HepG2 (cell line): ENCODE measurements at regions not wholly inside any gene's neighbourhood (a gene's known extent, or its start where the extent isn't known, plus 50 kb on each side); places are given as distances from the start of the nearest gene placed in this dataset.

Source experiments
- ATAC-seq: fragments of 200-7000 bp; cut with Tn5 transposase; 3 replicates; pipeline ENCODE4 v1.9.1; 2020; ENCODE audit warnings: mild to moderate bottlenecking, moderate library complexity
- BruUV-seq: library from RNA; stranded (reverse); fragments of 400-500 nt; replicated peaks from 2 replicates; lab custom pipeline; 2021; lab: Mats Ljungman, UMichigan
- CTCF ChIA-PET: fragments of 300-600 bp; formaldehyde crosslinking; extraction: SDS; loops from one replicate; lab custom pipeline; 2021; ENCODE audit warnings: low total read pairs, inconsistent platforms, low intra/inter-chr PET ratio; lab: Yijun Ruan, JAX
- POLR2A ChIA-PET: fragments of 350-600 bp; sonication (Branson Sonifier 250); formaldehyde crosslinking; loops from one replicate; lab custom pipeline; 2020; ENCODE audit warnings: antibody characterized with exemption, inconsistent platforms; lab: Yijun Ruan, JAX
- DNase-seq: peaks from one replicate; pipeline ENCODE4 v3.0.0-alpha.2; 2015; ENCODE audit warnings: low spot score
- FAIRE-seq: peaks from 3 replicates; lab custom pipeline; 2011; peaks lifted over from hg19 to GRCh38; lab: Jason Lieb, UNC
- H2AFZ ChIP-seq: one replicate; pipeline ENCODE4 v1.6.1; 2011; ENCODE audit warnings: low read length, inconsistent platforms
- H3K27ac ChIP-seq: fragments of 300-600 bp; 3 replicates; pipeline ENCODE4 v1.8.0; 2011; ENCODE audit warnings: mixed run types, mild to moderate bottlenecking, mixed read lengths, low read length, inconsistent platforms; ENCODE audit not compliant: insufficient read depth; ENCODE audit errors: extremely low read length
- H3K27me3 ChIP-seq, 2 experiments: fragments of 200-600 bp in 1 of 2; 2 replicates in 1 of 2; 3 replicates in 1 of 2; pipeline versions ENCODE4 v1.6.0 to v1.8.0; 2011; ENCODE audit warnings: low read length in 2 of 2, mild to moderate bottlenecking in 2 of 2, moderate library complexity in 2 of 2, inconsistent platforms in 1 of 2; ENCODE audit not compliant: insufficient read depth in 2 of 2, control insufficient read depth in 1 of 2
- H3K36me3 ChIP-seq, 2 experiments: fragments of 200-600 bp in 1 of 2; replicated peaks in 1 of 2; 2 replicates in 1 of 2; 3 replicates in 1 of 2; pipeline versions ENCODE4 v1.5.1 to v1.8.0; 2011; ENCODE audit warnings: low read length in 2 of 2, inconsistent platforms in 1 of 2; ENCODE audit not compliant: insufficient read depth in 2 of 2, control insufficient read depth in 1 of 2
- H3K4me1 ChIP-seq: 2 replicates; pipeline ENCODE4 v1.5.1; 2012; ENCODE audit warnings: low read length, inconsistent platforms; ENCODE audit not compliant: insufficient read depth
- H3K4me2 ChIP-seq: 2 replicates; pipeline ENCODE4 v1.6.0; 2011; ENCODE audit warnings: low read depth, low read length, inconsistent platforms
- H3K4me3 ChIP-seq, 3 experiments: fragments of 200-600 bp in 1 of 3; sonication (generic), shearing (Covaris generic) in 1 of 3; replicated peaks in 1 of 3; 2 replicates each; pipeline ENCODE4 v1.5.1; 2011 to 2016; ENCODE audit warnings: low read length in 3 of 3, inconsistent platforms in 2 of 3, low read depth in 2 of 3, mild to moderate bottlenecking in 2 of 3, control low read depth in 1 of 3, mixed read lengths in 1 of 3; ENCODE audit not compliant: insufficient read depth in 1 of 3
- H3K79me2 ChIP-seq: one replicate; pipeline ENCODE4 v1.6.1; 2011; ENCODE audit warnings: low read length, inconsistent platforms; ENCODE audit not compliant: insufficient read depth
- H3K9ac ChIP-seq: 2 replicates; pipeline ENCODE4 v1.6.0; 2011; ENCODE audit warnings: mild to moderate bottlenecking, low read depth, low read length, inconsistent platforms; ENCODE audit not compliant: insufficient read depth
- H3K9me3 ChIP-seq: 2 replicates; pipeline ENCODE4 v1.5.1; 2012; ENCODE audit warnings: mild to moderate bottlenecking, low read length
- H4K20me1 ChIP-seq: 2 replicates; pipeline ENCODE4 v1.6.0; 2011; ENCODE audit warnings: inconsistent platforms, mild to moderate bottlenecking, low read length, moderate library complexity; ENCODE audit not compliant: insufficient read depth
- CBFB ChIP-seq: sonication (generic); formaldehyde crosslinking; IDR thresholded peaks from 2 replicates; pipeline ENCODE4 v1.4.0; 2020; ENCODE audit warnings: missing genetic modification reagents
- NKX3-1 ChIP-seq: sonication (generic); formaldehyde crosslinking; IDR thresholded peaks from 2 replicates; pipeline ENCODE4 v1.5.0; 2020; ENCODE audit warnings: missing genetic modification reagents
- NRL ChIP-seq: sonication (generic); formaldehyde crosslinking; IDR thresholded peaks from 2 replicates; pipeline ENCODE4 v1.5.0; 2020; ENCODE audit warnings: missing genetic modification reagents, mild to moderate bottlenecking, moderate library complexity, borderline replicate concordance
- RAD51 ChIP-seq: fragments of 450-650 bp; IDR thresholded peaks from 2 replicates; pipeline ENCODE4 v1.6.1; 2016; ENCODE audit warnings: borderline replicate concordance
- ZBTB7A ChIP-seq: sonication (generic); formaldehyde crosslinking; IDR thresholded peaks from 2 replicates; pipeline ENCODE4 v1.8.0; 2022; ENCODE audit warnings: mild to moderate bottlenecking, missing genetic modification reagents
- ZNF230 ChIP-seq: sonication (generic); formaldehyde crosslinking; IDR thresholded peaks from 2 replicates; pipeline ENCODE4 v1.4.0; 2020; ENCODE audit warnings: mild to moderate bottlenecking, missing genetic modification reagents
- ZNF251 ChIP-seq: sonication (generic); formaldehyde crosslinking; IDR thresholded peaks from 2 replicates; pipeline ENCODE4 v1.9.0; 2021; ENCODE audit warnings: mild to moderate bottlenecking, missing genetic modification reagents
- ZNF3 ChIP-seq: IDR thresholded peaks from 2 replicates; pipeline ENCODE4 v1.7.0; 2017; ENCODE audit warnings: inconsistent platforms
- ZNF30 ChIP-seq: sonication (generic); formaldehyde crosslinking; IDR thresholded peaks from 2 replicates; pipeline ENCODE4 v1.5.0; 2020; ENCODE audit warnings: mild to moderate bottlenecking, missing genetic modification reagents
- ZNF460 ChIP-seq: sonication (generic); formaldehyde crosslinking; IDR thresholded peaks from 2 replicates; pipeline ENCODE4 v1.5.1; 2020; ENCODE audit warnings: missing genetic modification reagents, mild to moderate bottlenecking, borderline replicate concordance
- ZNF501 ChIP-seq: sonication (generic); formaldehyde crosslinking; IDR thresholded peaks from 2 replicates; pipeline ENCODE4 v1.5.1; 2020; ENCODE audit warnings: mild to moderate bottlenecking, moderate library complexity, missing genetic modification reagents
- ZNF530 ChIP-seq: sonication (generic); formaldehyde crosslinking; IDR thresholded peaks from 2 replicates; pipeline ENCODE4 v1.5.0; 2020; ENCODE audit warnings: low read depth, mild to moderate bottlenecking, missing genetic modification reagents
- ZNF777 ChIP-seq: sonication (generic); formaldehyde crosslinking; IDR thresholded peaks from 2 replicates; pipeline ENCODE4 v1.4.0; 2020; ENCODE audit warnings: missing genetic modification reagents
- WGBS: methylation state at CpG from one replicate; pipeline ENCODE4 v1.1.6; 2017; ENCODE audit warnings: low lambda C conversion rate; 5-methylcytosine and 5-hydroxymethylcytosine counted together
- in situ Hi-C: cut with HindIII; loops from 2 replicates; pipeline ENCODE4 v1.10.0; 2017; ENCODE audit warnings: low pct_unique_long_range_greater_than_20kb; ENCODE audit not compliant: extremely low pct_ligation_motif_present
- intact Hi-C: fragments of 100-400 bp; cut with micrococcal nuclease; formaldehyde crosslinking; loops from one replicate; pipeline ENCODE4 v1.10.0; 2022; ENCODE audit not compliant: unreplicated experiment
- TF ChIP-seq, protein P1 (sequence below): sonication (generic); formaldehyde crosslinking; IDR thresholded peaks from 2 replicates; pipeline ENCODE4 v1.9.0; 2021; ENCODE audit warnings: missing genetic modification reagents, borderline replicate concordance
- TF ChIP-seq, protein P2 (sequence below): sonication (generic); formaldehyde crosslinking; IDR thresholded peaks from 2 replicates; pipeline ENCODE4 v1.4.0; 2020; ENCODE audit warnings: missing genetic modification reagents, low read depth, mild to moderate bottlenecking, borderline replicate concordance
- TF ChIP-seq, protein P3 (sequence below): sonication (generic); formaldehyde crosslinking; conservative IDR thresholded peaks from 2 replicates; pipeline ENCODE4 v1.4.0; 2020; ENCODE audit warnings: missing genetic modification reagents
- TF ChIP-seq, protein P4 (sequence below): sonication (generic); formaldehyde crosslinking; IDR thresholded peaks from 2 replicates; pipeline ENCODE4 v1.8.1; 2022; ENCODE audit warnings: low read depth, mild to moderate bottlenecking, missing genetic modification reagents

- POLR2A ChIA-PET, result no interaction called here
- H3K27me3 ChIP-seq, result peaks cover 0 to 4% of the 10 kb centered on the region in 2 experiments; a peak in 2 of 5 replicates
- in situ Hi-C loops, result no loop called here
- no peak overlapping the region for H3K4me2 ChIP-seq
- CTCF ChIA-PET, result no interaction called here
- 21% methylated on average over 10 of the region's 10 CpGs for WGBS
- intact Hi-C loops, result loop anchor here (10.0 kb wide), 1 partner anchor 711 kb away; no protein-coding TSS in a partner anchor
- H3K79me2 ChIP-seq, result no peaks in the 10 kb centered on the region
- no peak overlapping the region for H3K27ac ChIP-seq
- DNase-seq (no peak), FAIRE-seq (no peak), ATAC-seq (no peak)
- H3K9ac ChIP-seq, result no peak overlapping the region
- no peaks in the 10 kb centered on the region for H4K20me1 ChIP-seq
- no peaks in the 10 kb centered on the region for H3K36me3 ChIP-seq
- no peak overlapping the region for H2AFZ ChIP-seq
- no peak for TF ChIP-seq ZNF251
- no peak for TF ChIP-seq ZNF30 (CRISPR knock-in tag)
- no peak for TF ChIP-seq ZBTB7A (CRISPR knock-in tag)
- TF ChIP-seq CBFB (CRISPR knock-in tag), result no peak
- TF ChIP-seq NRL (CRISPR knock-in tag), result no peak
- TF ChIP-seq ZNF230 (CRISPR knock-in tag), result no peak
- no peak for TF ChIP-seq RAD51
- TF ChIP-seq ZNF3 (CRISPR knock-in tag), result no peak
- no peak for TF ChIP-seq ZNF460 (CRISPR knock-in tag)
- TF ChIP-seq, protein P1, sequence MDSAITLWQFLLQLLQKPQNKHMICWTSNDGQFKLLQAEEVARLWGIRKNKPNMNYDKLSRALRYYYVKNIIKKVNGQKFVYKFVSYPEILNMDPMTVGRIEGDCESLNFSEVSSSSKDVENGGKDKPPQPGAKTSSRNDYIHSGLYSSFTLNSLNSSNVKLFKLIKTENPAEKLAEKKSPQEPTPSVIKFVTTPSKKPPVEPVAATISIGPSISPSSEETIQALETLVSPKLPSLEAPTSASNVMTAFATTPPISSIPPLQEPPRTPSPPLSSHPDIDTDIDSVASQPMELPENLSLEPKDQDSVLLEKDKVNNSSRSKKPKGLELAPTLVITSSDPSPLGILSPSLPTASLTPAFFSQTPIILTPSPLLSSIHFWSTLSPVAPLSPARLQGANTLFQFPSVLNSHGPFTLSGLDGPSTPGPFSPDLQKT (CRISPR knock-in tag), result no peak
- TF ChIP-seq NKX3-1 (CRISPR knock-in tag), result no peak
- TF ChIP-seq, protein P2, sequence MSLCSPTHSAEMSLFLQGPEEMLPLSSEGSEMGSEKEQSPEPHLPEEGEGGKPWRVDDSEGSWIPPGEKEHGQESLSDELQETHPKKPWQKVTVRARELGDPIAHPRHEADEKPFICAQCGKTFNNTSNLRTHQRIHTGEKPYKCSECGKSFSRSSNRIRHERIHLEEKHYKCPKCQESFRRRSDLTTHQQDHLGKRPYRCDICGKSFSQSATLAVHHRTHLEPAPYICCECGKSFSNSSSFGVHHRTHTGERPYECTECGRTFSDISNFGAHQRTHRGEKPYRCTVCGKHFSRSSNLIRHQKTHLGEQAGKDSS (CRISPR knock-in tag), result no peak
- TF ChIP-seq ZNF530, result no peak
- TF ChIP-seq, protein P3, sequence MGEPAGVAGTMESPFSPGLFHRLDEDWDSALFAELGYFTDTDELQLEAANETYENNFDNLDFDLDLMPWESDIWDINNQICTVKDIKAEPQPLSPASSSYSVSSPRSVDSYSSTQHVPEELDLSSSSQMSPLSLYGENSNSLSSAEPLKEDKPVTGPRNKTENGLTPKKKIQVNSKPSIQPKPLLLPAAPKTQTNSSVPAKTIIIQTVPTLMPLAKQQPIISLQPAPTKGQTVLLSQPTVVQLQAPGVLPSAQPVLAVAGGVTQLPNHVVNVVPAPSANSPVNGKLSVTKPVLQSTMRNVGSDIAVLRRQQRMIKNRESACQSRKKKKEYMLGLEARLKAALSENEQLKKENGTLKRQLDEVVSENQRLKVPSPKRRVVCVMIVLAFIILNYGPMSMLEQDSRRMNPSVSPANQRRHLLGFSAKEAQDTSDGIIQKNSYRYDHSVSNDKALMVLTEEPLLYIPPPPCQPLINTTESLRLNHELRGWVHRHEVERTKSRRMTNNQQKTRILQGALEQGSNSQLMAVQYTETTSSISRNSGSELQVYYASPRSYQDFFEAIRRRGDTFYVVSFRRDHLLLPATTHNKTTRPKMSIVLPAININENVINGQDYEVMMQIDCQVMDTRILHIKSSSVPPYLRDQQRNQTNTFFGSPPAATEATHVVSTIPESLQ, result no peak
- TF ChIP-seq ZNF501 (CRISPR knock-in tag), result no peak
- TF ChIP-seq, protein P4, sequence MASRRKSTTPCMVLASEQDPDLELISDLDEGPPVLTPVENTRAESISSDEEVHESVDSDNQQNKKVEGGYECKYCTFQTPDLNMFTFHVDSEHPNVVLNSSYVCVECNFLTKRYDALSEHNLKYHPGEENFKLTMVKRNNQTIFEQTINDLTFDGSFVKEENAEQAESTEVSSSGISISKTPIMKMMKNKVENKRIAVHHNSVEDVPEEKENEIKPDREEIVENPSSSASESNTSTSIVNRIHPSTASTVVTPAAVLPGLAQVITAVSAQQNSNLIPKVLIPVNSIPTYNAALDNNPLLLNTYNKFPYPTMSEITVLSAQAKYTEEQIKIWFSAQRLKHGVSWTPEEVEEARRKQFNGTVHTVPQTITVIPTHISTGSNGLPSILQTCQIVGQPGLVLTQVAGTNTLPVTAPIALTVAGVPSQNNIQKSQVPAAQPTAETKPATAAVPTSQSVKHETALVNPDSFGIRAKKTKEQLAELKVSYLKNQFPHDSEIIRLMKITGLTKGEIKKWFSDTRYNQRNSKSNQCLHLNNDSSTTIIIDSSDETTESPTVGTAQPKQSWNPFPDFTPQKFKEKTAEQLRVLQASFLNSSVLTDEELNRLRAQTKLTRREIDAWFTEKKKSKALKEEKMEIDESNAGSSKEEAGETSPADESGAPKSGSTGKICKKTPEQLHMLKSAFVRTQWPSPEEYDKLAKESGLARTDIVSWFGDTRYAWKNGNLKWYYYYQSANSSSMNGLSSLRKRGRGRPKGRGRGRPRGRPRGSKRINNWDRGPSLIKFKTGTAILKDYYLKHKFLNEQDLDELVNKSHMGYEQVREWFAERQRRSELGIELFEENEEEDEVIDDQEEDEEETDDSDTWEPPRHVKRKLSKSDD (CRISPR knock-in tag), result no peak
- no peak for TF ChIP-seq ZNF777
- H3K9me3 ChIP-seq, result no peaks in the 10 kb centered on the region
- H3K4me3 ChIP-seq, result no peak overlapping the region
- H3K4me1 ChIP-seq, result no peaks in the 10 kb centered on the region
- BruUV-seq, result no TSS peak
These were observed 62.3 kb downstream of the MEX3B start for GRCh38 chr15:81983497-81983896.
